HEK293 (cell line): ENCODE measurements at regions not wholly inside any gene's neighbourhood (a gene's known extent, or its start where the extent isn't known, plus 50 kb on each side); places are given as distances from the start of the nearest gene placed in this dataset.

Source experiments
- CTCF ChIA-PET: fragments of 350-600 bp; formaldehyde crosslinking; extraction: SDS; loops from one replicate; lab custom pipeline; 2021; ENCODE audit warnings: antibody characterized with exemption; lab: Yijun Ruan, JAX
- POLR2A ChIA-PET: fragments of 300-600 bp; formaldehyde crosslinking; extraction: SDS; loops from one replicate; lab custom pipeline; 2020; ENCODE audit warnings: antibody characterized with exemption, inconsistent platforms; lab: Yijun Ruan, JAX
- H3K27ac ChIP-seq: fragments of 200-500 bp; sonication (Bioruptor generic); 2 replicates; pipeline ENCODE4 v1.5.1; 2014; ENCODE audit warnings: low read depth, low read length, control low read depth, inconsistent platforms; ENCODE audit errors: extremely low read depth
- H3K36me3 ChIP-seq, 2 experiments: fragments of 200-500 bp in 1 of 2; sonication (Bioruptor generic) in 1 of 2; 1 replicate in 1 of 2; 2 replicates in 1 of 2; pipeline ENCODE4 v1.5.1; 2014 to 2017; ENCODE audit warnings: inconsistent platforms in 2 of 2, low read length in 2 of 2; ENCODE audit not compliant: control insufficient read depth in 2 of 2, insufficient read depth in 1 of 2
- H3K4me1 ChIP-seq: fragments of 200-500 bp; sonication (Bioruptor generic); 2 replicates; pipeline ENCODE4 v1.5.1; 2014; ENCODE audit warnings: mild to moderate bottlenecking, low read length, inconsistent platforms; ENCODE audit not compliant: control insufficient read depth, insufficient read depth
- H3K4me3 ChIP-seq: 2 replicates; pipeline ENCODE4 v1.5.1; 2011; ENCODE audit warnings: low read depth, mild to moderate bottlenecking, control low read depth, low read length, moderate library complexity
- H3K9me3 ChIP-seq: fragments of 200-500 bp; sonication (Bioruptor generic); 2 replicates; pipeline ENCODE4 v1.5.1; 2014; ENCODE audit warnings: low read depth, low read length, inconsistent platforms; ENCODE audit not compliant: control insufficient read depth, insufficient read depth
- ZBTB48 ChIP-seq: fragments of 450-650 bp; formaldehyde crosslinking; IDR thresholded peaks from 2 replicates; pipeline ENCODE4 v1.5.1; 2016; ENCODE audit warnings: missing biosample characterization, missing genetic modification characterization
- ZNF146 ChIP-seq: fragments of 450-650 bp; formaldehyde crosslinking; IDR thresholded peaks from 2 replicates; pipeline ENCODE4 v1.5.1; 2016; ENCODE audit warnings: missing biosample characterization, missing genetic modification characterization
- ZNF302 ChIP-seq: fragments of 450-650 bp; formaldehyde crosslinking; IDR thresholded peaks from 2 replicates; pipeline ENCODE4 v1.5.1; 2016; ENCODE audit warnings: missing biosample characterization, missing genetic modification characterization, low read depth
- ZNF366 ChIP-seq: fragments of 450-650 bp; formaldehyde crosslinking; conservative IDR thresholded peaks from 2 replicates; pipeline ENCODE4 v1.5.1; 2016; ENCODE audit warnings: missing biosample characterization, missing genetic modification characterization
- ZNF654 ChIP-seq: fragments of 450-650 bp; formaldehyde crosslinking; IDR thresholded peaks from 2 replicates; pipeline ENCODE4 v1.5.1; 2016; ENCODE audit warnings: low read depth, missing biosample characterization, missing genetic modification characterization
- TF ChIP-seq, protein P1 (sequence below): fragments of 450-650 bp; formaldehyde crosslinking; IDR thresholded peaks from 2 replicates; pipeline ENCODE4 v1.5.1; 2017; ENCODE audit warnings: missing biosample characterization, missing genetic modification characterization
- TF ChIP-seq, protein P2 (sequence below): fragments of 450-650 bp; formaldehyde crosslinking; IDR thresholded peaks from 2 replicates; pipeline ENCODE4 v1.5.1; 2016; ENCODE audit warnings: missing biosample characterization, missing genetic modification characterization
- TF ChIP-seq, protein P3 (sequence below): fragments of 450-650 bp; formaldehyde crosslinking; IDR thresholded peaks from 2 replicates; pipeline ENCODE4 v1.5.1; 2016; ENCODE audit warnings: missing biosample characterization, missing genetic modification characterization
- TF ChIP-seq, protein P4 (sequence below): fragments of 450-650 bp; formaldehyde crosslinking; conservative IDR thresholded peaks from 2 replicates; pipeline ENCODE4 v1.5.1; 2016; ENCODE audit warnings: low read depth, missing biosample characterization, missing genetic modification characterization
- TF ChIP-seq, protein P5 (sequence below): fragments of 450-650 bp; formaldehyde crosslinking; IDR thresholded peaks from 2 replicates; pipeline ENCODE4 v1.5.1; 2016; ENCODE audit warnings: missing biosample characterization, missing genetic modification characterization

DNA sequence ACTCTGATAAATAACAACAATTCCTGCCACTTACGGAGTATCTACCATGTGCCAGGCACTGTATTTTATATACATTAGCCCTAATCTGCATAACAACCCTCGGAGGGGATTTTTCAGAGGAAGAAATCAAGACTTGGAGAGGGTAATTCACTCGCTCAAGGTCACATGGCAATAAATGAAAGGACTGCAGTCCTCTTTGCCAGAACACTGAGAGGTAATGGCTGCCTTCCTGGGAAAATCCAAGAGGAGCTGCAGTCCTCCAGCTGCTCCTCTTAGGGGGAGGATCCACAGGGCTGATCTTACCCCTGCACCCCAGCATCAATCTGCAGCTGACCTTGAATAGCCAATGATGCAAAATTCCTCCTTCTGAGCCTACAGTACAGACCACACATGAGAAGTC is 114.1 kb upstream of the RPL38 start:
- Histone ChIP-seq H3K36me3 (no peaks in the 10 kb centered on the region), H3K4me3 (no peak overlapping the region), H3K4me1 (no peaks in the 10 kb centered on the region), H3K9me3 (no peaks in the 10 kb centered on the region), H3K27ac (no peak overlapping the region)
- CTCF ChIA-PET = interaction anchor here (0.6 to 6.8 kb wide), 48 partner anchors 8 to 848 kb away, joined by 3 to 78 read pairs (median 6); partner anchors contain the start of gene RPL38
- POLR2A ChIA-PET = interaction anchor here (1.2 kb wide), 1 partner anchor 114 kb away, joined by 6 read pairs; the partner anchor contains the start of gene RPL38
- no peak for TF ChIP-seq ZNF366 (tag by site-specific recombination)
- TF ChIP-seq, protein P1, sequence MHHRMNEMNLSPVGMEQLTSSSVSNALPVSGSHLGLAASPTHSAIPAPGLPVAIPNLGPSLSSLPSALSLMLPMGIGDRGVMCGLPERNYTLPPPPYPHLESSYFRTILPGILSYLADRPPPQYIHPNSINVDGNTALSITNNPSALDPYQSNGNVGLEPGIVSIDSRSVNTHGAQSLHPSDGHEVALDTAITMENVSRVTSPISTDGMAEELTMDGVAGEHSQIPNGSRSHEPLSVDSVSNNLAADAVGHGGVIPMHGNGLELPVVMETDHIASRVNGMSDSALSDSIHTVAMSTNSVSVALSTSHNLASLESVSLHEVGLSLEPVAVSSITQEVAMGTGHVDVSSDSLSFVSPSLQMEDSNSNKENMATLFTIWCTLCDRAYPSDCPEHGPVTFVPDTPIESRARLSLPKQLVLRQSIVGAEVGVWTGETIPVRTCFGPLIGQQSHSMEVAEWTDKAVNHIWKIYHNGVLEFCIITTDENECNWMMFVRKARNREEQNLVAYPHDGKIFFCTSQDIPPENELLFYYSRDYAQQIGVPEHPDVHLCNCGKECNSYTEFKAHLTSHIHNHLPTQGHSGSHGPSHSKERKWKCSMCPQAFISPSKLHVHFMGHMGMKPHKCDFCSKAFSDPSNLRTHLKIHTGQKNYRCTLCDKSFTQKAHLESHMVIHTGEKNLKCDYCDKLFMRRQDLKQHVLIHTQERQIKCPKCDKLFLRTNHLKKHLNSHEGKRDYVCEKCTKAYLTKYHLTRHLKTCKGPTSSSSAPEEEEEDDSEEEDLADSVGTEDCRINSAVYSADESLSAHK (tag by site-specific recombination) = no peak
- TF ChIP-seq, protein P2, sequence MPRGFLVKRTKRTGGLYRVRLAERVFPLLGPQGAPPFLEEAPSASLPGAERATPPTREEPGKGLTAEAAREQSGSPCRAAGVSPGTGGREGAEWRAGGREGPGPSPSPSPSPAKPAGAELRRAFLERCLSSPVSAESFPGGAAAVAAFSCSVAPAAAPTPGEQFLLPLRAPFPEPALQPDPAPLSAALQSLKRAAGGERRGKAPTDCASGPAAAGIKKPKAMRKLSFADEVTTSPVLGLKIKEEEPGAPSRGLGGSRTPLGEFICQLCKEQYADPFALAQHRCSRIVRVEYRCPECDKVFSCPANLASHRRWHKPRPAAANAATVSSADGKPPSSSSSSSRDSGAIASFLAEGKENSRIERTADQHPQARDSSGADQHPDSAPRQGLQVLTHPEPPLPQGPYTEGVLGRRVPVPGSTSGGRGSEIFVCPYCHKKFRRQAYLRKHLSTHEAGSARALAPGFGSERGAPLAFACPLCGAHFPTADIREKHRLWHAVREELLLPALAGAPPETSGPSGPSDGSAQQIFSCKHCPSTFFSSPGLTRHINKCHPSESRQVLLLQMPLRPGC (tag by site-specific recombination) = no peak
- TF ChIP-seq, protein P3, sequence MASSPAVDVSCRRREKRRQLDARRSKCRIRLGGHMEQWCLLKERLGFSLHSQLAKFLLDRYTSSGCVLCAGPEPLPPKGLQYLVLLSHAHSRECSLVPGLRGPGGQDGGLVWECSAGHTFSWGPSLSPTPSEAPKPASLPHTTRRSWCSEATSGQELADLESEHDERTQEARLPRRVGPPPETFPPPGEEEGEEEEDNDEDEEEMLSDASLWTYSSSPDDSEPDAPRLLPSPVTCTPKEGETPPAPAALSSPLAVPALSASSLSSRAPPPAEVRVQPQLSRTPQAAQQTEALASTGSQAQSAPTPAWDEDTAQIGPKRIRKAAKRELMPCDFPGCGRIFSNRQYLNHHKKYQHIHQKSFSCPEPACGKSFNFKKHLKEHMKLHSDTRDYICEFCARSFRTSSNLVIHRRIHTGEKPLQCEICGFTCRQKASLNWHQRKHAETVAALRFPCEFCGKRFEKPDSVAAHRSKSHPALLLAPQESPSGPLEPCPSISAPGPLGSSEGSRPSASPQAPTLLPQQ (tag by site-specific recombination) = no peak
- TF ChIP-seq, protein P4, sequence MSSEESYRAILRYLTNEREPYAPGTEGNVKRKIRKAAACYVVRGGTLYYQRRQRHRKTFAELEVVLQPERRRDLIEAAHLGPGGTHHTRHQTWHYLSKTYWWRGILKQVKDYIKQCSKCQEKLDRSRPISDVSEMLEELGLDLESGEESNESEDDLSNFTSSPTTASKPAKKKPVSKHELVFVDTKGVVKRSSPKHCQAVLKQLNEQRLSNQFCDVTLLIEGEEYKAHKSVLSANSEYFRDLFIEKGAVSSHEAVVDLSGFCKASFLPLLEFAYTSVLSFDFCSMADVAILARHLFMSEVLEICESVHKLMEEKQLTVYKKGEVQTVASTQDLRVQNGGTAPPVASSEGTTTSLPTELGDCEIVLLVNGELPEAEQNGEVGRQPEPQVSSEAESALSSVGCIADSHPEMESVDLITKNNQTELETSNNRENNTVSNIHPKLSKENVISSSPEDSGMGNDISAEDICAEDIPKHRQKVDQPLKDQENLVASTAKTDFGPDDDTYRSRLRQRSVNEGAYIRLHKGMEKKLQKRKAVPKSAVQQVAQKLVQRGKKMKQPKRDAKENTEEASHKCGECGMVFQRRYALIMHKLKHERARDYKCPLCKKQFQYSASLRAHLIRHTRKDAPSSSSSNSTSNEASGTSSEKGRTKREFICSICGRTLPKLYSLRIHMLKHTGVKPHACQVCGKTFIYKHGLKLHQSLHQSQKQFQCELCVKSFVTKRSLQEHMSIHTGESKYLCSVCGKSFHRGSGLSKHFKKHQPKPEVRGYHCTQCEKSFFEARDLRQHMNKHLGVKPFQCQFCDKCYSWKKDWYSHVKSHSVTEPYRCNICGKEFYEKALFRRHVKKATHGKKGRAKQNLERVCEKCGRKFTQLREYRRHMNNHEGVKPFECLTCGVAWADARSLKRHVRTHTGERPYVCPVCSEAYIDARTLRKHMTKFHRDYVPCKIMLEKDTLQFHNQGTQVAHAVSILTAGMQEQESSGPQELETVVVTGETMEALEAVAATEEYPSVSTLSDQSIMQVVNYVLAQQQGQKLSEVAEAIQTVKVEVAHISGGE = no peak
- TF ChIP-seq ZBTB48 (tag by site-specific recombination) = no peak
- no peak for TF ChIP-seq ZNF302 (tag by site-specific recombination)

DNA sequence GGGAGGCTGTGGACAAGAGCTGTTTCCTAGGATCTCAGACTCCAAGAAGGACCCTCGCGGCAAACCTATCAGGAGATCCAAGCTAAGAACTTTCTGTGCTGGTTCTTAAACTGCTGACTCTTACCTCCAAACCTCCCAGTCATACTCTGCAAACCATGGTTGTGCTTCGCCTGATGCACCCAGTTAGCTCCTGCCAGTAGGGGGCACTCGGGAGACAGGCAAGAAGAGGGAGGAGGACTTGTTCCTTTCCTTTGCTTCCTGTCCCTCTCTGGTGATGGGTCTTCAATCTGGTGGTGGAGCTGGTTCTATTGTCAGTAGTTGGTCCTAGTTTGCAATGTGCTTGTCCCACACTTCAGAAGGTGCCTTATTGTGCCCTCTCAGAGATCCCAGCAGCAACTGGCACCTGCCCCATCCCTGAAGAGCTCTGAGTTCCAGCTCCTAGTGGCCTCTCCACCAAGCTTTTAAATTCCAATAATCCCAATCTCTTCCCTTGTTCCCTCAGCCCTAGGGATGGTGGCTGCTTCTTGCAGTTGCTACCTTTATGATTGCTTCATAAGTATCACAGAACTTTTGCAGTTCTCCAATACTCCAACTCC is 113.5 kb upstream of the RPL38 start:
- ChIA-PET POLR2A (interaction anchor here (1.2 kb wide), 1 partner anchor 113 kb away, joined by 6 read pairs; the partner anchor contains the start of gene RPL38), CTCF (interaction anchor here (0.6 to 6.8 kb wide), 59 partner anchors 8 to 848 kb away, joined by 3 to 78 read pairs (median 5); partner anchors contain the start of gene RPL38)
- H3K9me3 ChIP-seq = no peaks in the 10 kb centered on the region
- no peak overlapping the region for H3K27ac ChIP-seq
- TF ChIP-seq ZNF146 (tag by site-specific recombination) (no peak), ZNF654 (tag by site-specific recombination) (peak; percentile 72)
- TF ChIP-seq, protein P5, sequence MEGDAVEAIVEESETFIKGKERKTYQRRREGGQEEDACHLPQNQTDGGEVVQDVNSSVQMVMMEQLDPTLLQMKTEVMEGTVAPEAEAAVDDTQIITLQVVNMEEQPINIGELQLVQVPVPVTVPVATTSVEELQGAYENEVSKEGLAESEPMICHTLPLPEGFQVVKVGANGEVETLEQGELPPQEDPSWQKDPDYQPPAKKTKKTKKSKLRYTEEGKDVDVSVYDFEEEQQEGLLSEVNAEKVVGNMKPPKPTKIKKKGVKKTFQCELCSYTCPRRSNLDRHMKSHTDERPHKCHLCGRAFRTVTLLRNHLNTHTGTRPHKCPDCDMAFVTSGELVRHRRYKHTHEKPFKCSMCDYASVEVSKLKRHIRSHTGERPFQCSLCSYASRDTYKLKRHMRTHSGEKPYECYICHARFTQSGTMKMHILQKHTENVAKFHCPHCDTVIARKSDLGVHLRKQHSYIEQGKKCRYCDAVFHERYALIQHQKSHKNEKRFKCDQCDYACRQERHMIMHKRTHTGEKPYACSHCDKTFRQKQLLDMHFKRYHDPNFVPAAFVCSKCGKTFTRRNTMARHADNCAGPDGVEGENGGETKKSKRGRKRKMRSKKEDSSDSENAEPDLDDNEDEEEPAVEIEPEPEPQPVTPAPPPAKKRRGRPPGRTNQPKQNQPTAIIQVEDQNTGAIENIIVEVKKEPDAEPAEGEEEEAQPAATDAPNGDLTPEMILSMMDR (tag by site-specific recombination) = peak; percentile 42; the same call in 1 of the 2 replicates
- no peak overlapping the region for H3K4me3 ChIP-seq
- H3K4me1 ChIP-seq = no peaks in the 10 kb centered on the region
- H3K36me3 ChIP-seq = no peaks in the 10 kb centered on the region
